Central memory CD4-positive, alpha-beta T cell (primary cell): ENCODE measurements at regions not wholly inside any gene's neighbourhood (a gene's known extent, or its start where the extent isn't known, plus 50 kb on each side); places are given as distances from the start of the nearest gene placed in this dataset.

Experiments
- DNase-seq: peaks from one replicate; pipeline ENCODE4 v3.0.0; 2022

GRCh38 chr3:44098656-44099415, 142.8 kb upstream of the TOPAZ1 start:
- no peak for DNase-seq

- DNase-seq = no peak
Observed at GRCh38 chr3:44099566-44100297, 142.0 kb upstream of the TOPAZ1 start.

GRCh38 chr3:44100298-44100695, 141.4 kb upstream of the TOPAZ1 start:
- no peak for DNase-seq

GRCh38 chr3:44104043-44104442, 137.6 kb upstream of the TOPAZ1 start:
- DNase-seq = no peak

GRCh38 chr3:44104668-44105321, 136.9 kb upstream of the TOPAZ1 start:
- DNase-seq = no peak

- DNase-seq = no peak
Observed at GRCh38 chr3:44105571-44105970, 136.1 kb upstream of the TOPAZ1 start.

GRCh38 chr3:44106756-44107155, 134.9 kb upstream of the TOPAZ1 start:
- no peak for DNase-seq

GRCh38 chr3:44108481-44108880, 133.2 kb upstream of the TOPAZ1 start:
- no peak for DNase-seq

- DNase-seq = no peak
Observed at GRCh38 chr3:44109771-44110361, 131.8 kb upstream of the TOPAZ1 start.

GRCh38 chr3:44110648-44111047, 131.0 kb upstream of the TOPAZ1 start:
- no peak for DNase-seq

- DNase-seq = no peak
Observed at GRCh38 chr3:44111482-44111881, 130.2 kb upstream of the TOPAZ1 start.

- no peak for DNase-seq
Observed at GRCh38 chr3:44114142-44114541, 127.5 kb upstream of the TOPAZ1 start.

- no peak for DNase-seq
Observed at GRCh38 chr3:44117239-44117638, 124.4 kb upstream of the TOPAZ1 start.

GRCh38 chr3:44117736-44118135, 124.0 kb upstream of the TOPAZ1 start:
- DNase-seq = no peak

GRCh38 chr3:44120721-44121582, 120.7 kb upstream of the TOPAZ1 start:
- DNase-seq = no peak

GRCh38 chr3:44125246-44125645, 116.4 kb upstream of the TOPAZ1 start:
- DNase-seq = no peak

- no peak for DNase-seq
Observed at GRCh38 chr3:44125882-44126281, 115.8 kb upstream of the TOPAZ1 start.

GRCh38 chr3:44128057-44128775, 113.5 kb upstream of the TOPAZ1 start:
- no peak for DNase-seq

GRCh38 chr3:44130249-44130648, 111.4 kb upstream of the TOPAZ1 start:
- DNase-seq = no peak

GRCh38 chr3:44132061-44132460, 109.6 kb upstream of the TOPAZ1 start:
- DNase-seq = no peak

GRCh38 chr3:44132593-44132992, 109.1 kb upstream of the TOPAZ1 start:
- no peak for DNase-seq

- DNase-seq = no peak
Observed at GRCh38 chr3:44136421-44136820, 105.3 kb upstream of the TOPAZ1 start.
